HG03175 (cell line): ENCODE measurements at regions not wholly inside any gene's neighbourhood (a gene's known extent, or its start where the extent isn't known, plus 50 kb on each side); places are given as distances from the start of the nearest gene placed in this dataset.
A peak's percentile ranks its signal among the peaks of the same experiment; 100 is the strongest.

Source experiments
- ATAC-seq: cut with Tn5 transposase; IDR thresholded peaks from one replicate; pipeline ENCODE4 v1.9.1; 2021; ENCODE audit warnings: mild to moderate bottlenecking, moderate library complexity; ENCODE audit not compliant: unreplicated experiment

DNA sequence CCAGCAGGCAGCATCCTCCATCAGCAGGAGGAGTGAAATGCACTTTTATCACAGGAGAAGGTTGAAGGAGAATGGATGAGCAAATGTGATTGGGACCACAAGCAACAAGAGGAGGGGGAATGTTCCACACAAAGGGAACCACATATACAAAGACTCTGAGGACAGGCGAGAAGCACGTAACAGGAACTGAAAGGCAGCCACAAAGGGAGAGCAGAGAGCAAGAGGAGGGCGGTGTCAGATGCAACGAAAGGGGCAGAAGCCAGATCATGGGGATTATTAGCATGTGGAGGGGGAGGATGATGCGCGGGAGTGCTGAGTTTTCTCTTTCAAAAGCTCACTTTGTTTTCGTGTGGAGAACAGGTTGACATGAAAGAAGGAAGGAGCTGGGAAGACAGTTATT is 241.1 kb downstream of the SPTSSA start:
- ATAC-seq: peak; percentile 84

GRCh38 chr14:34220378-34220706 is 241.7 kb downstream of the SPTSSA start:
- no peak for ATAC-seq

GRCh38 chr14:34219661-34220377 is 242.2 kb downstream of the SPTSSA start:
- no peak for ATAC-seq

DNA sequence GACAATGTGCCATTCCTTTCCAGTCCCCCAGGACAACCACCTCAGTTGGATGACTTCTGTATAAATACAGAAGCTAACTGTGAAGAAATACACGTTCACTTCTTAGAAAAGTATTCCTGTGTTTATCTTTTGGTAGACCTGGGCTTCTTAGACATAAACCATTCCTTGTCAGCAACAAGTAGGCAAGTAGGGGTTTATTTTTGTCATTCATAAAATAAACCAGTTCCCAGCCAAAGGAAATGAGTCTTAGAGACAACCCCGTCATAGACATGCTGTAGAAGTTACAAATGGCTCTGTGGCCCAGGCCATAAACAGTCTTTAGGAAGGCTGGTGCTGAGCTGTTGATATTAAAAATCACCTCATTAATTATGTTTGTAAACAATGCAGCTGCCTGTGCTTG is 243.2 kb downstream of the SPTSSA start:
- ATAC-seq: no peak

DNA sequence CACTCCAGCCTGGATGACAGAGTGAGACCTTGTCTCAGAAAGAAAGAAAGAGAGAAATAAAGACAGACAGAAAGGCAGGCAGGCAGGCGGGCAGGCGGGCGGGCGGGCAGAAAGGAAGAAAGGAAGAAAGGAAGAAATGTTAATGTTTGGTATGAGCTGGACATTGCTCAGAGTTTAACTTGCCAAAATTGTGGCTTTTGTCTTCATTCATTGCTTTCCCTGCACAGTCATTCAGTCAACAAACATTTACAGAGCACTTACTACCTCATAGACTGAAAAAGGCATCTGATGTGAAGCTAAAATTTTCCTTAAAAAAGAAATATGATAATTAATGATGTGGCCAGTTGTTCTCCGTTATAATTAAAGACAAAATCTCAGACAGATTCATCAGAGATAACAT is 247.1 kb downstream of the SPTSSA start:
- ATAC-seq: no peak

- ATAC-seq: no peak
Measured at GRCh38 chr14:34213332-34213731, 248.7 kb downstream of the SPTSSA start.

GRCh38 chr14:34212172-34212929 is 249.7 kb downstream of the SPTSSA start:
- ATAC-seq: no peak

- ATAC-seq: peak; percentile 74
Measured at GRCh38 chr14:34211732-34212131, 250.3 kb downstream of the SPTSSA start.

DNA sequence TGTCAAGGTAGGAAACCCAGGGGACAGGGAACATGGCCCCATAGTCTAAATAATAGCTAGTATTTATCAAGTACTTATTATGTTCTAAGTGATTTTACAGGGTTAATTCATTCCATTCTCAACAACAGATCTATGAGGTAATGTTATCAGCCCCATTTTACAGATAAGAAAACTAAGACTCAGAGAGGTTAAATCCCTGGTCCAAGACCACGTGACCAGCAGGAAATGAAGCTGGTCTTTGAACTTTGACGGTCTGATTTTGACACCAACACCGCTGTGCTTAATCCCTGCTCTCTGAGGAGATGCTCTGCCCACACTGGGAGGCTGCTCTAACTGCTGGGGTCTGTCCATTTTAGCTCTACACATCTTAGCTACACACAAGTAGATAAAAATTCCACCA is 253.5 kb downstream of the SPTSSA start:
- no peak for ATAC-seq

- no peak for ATAC-seq
Measured at GRCh38 chr14:34205799-34206198, 254.9 kb upstream of the EGLN3 start.

GRCh38 chr14:34204774-34205173 is 253.9 kb upstream of the EGLN3 start:
- ATAC-seq: no peak

DNA sequence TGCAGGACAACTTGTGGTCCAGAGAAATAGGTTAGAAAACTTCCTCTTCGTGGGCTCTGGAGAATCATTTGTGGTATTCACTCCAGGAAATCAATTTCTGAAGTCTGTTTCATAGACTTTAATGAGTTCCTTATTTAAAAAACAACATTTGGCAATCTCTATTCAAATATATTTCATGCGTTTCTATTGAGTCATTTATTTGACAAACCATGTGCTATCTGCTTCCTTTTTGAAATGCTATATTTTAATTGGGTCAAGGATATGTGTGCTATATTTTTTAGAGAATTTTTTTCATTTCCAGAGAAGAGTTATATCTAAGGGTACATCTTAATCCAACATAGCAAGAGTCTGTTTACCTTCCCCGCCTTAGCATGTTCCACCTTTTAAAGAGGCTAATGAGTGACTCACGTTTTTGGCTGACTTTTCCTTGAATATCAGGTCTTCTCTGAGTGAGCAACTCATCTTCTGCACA is 252.4 kb upstream of the EGLN3 start:
- no peak for ATAC-seq

GRCh38 chr14:34201909-34202637 is 251.2 kb upstream of the EGLN3 start:
- ATAC-seq: no peak

- no peak for ATAC-seq
Measured at GRCh38 chr14:34199585-34199984, 248.7 kb upstream of the EGLN3 start.

DNA sequence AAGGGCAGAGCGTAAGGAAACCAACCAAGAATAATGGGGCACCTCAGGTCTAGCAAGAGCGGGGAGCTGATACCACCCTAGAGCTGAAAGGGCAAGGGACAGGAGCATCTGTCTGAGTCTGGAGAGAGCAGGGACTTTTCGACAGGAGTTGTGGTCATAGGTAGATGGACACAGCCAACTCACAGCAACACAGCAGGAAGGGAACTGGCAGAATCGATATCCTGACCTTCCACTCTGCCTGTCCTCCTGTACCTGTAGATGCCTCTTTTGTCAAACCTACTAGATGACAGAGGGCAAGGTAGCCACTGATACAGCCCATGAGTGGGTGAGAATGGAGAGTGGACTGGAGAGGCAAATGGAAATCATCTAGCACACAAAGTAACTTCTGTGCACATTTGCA is 247.2 kb upstream of the EGLN3 start:
- ATAC-seq: no peak

GRCh38 chr14:34195964-34196363 is 245.1 kb upstream of the EGLN3 start:
- ATAC-seq: no peak

DNA sequence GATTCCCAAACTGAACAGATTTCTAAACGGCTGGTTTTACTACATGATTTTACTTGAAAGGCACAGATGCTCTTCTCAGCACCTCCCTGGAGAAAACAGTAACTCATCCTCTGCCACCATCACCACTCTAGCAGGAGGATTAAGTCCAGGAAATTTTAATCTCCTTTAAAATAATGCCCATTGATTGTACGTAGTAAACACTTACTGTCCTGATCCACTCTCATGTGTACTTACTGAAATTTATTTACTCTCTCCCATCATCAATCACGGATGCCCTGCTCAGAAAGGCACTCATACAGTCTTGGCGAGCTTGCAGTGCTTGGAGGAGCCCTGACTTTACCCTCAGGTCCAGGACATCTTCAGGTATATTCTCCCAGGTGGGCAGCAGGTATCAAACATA is 239.8 kb upstream of the EGLN3 start:
- no peak for ATAC-seq

- no peak for ATAC-seq
Measured at GRCh38 chr14:34189866-34190265, 239.0 kb upstream of the EGLN3 start.

DNA sequence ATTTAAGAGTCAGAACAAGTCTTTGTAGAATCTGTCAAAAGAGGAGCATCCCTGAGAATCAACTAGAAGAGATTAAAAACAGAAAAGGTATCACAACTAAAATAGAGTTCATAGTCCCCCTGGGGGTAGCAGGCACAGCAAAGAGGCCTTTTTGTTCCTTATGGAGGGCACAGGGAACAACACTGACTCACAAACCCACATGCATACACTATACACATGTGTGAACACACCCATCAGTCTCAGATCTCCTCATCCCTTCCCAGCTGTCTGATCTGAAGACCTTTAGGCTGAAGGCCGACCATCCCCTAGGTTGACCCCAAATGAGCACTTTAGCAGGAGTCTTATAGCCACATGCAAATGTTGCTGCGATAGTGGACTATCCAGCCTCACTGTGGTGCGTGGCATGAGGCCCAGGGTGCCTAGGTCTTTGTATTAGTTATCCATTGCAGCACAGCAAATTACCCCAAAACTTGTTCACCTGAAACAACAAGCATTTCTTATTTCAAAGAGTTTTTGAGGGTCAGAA is 236.7 kb upstream of the EGLN3 start:
- ATAC-seq: no peak

DNA sequence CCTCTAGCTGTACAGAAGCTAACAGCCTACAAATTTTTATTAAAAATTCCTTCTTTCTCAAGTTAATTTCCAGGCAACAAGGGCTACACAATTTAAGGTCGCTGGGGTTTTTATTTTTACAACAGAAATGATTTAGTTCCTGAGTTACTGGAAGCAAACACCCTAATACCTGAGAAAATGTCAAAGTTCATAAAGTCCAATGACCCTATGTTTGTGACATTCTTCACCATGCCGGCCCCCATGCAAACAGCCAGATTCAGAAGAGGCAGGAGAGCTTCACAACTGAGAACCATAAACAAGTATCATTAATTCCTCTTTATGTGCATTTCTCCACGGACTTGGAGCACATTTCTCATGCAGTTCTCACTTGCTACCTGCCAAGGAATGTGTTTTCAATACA is 236.2 kb upstream of the EGLN3 start:
- no peak for ATAC-seq

GRCh38 chr14:34184126-34184525 is 233.3 kb upstream of the EGLN3 start:
- no peak for ATAC-seq

DNA sequence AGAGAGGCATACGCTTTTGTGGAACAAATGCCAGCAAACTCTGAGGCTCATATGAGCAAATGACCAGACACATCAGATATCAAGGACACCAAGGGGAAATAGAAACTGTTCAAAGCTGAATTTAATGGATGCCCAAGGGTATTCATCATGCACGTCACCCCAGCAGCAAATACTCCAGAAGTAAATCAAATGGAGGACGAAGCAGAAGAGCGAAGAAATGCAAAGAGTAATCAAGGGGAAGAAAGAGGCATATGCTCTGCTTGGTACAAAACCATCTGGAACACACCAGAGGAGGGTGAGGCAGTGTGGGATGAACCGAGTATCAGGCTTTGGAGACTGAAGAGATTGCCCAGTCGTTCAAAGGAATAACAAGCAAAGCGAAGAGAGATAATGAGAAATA is 232.6 kb upstream of the EGLN3 start:
- no peak for ATAC-seq
